ENCODE measurements at regions not wholly inside any gene's neighbourhood (a gene's known extent, or its start where the extent isn't known, plus 50 kb on each side); places are given as distances from the start of the nearest gene placed in this dataset.

DNA sequence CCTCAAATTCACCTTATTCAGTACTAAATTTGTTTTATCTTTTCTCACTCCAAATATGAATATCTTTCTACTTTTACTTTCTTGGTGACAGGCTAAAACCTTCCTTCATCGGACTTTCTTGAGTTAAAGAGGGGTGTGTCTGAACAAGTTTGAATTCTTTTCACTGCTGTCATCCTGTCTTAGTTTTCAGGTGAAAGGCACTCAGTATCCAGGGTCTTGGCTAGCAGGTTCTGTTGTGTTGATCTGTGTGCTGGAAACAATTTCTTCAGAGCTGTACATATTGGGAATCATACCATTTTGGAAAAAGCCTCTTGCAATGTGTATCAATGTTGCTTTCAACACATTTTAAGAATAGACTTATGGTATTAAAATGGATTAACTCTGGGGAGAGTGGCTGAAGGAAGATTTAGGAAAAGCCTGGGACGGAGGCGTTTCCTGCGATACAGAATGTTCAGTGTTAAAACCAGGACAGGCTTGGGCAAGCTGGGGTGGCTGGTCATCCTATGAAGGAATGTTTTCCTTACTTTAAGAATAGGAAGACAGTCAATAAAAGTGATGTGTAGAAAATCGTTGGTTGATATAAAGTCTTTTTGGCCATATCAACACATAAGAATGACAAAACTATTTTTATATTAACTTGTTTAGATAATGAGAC lies 350.7 kb upstream of the SPRED2 start:
- 66 to 67% methylated on average over 5 of the region's 5 CpGs for WGBS, 2 donors
- ATAC-seq, result no peak
- H3K9me3 ChIP-seq, result no peaks in the 10 kb centered on the region

DNA sequence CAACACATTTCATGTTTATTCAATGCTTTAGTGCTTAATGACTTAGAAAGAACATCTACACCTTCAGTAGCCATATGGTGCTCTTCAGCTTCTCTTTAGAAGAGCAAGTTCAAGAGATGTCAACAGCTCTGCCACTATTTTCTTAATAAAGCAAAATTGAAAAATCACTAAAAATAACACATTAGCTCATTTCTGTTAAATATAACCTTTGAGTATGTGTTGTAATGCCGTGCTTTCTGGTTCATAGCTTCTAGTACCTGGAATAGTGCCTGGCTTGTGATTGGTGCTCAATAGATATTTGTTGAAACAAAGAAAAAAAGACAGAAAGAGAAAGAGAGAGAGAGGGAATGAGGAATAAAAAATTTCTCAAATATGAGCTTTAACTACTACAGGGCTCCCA lies 349.8 kb upstream of the SPRED2 start:
- 50 to 63% methylated on average over 1 of the region's 1 CpG for WGBS, 2 donors
- Histone ChIP-seq H3K36me3 (replicated peaks in 1 of 2; ENCODE audit: insufficient read depth in 1 of 2, low read depth in 2 of 2) (no peaks in the 10 kb centered on the region), H3K9me3 (no peaks in the 10 kb centered on the region)

More for the DNA sequence above, 350.7 kb upstream of the SPRED2 start:
- no peaks in the 10 kb centered on the region for H3K4me1 ChIP-seq
- intact Hi-C loops (cut with DNase I), result no loop called here
- DNase-seq, result no peak
- no peak overlapping the region for H3K4me3 ChIP-seq
- TF ChIP-seq POLR2A (IDR thresholded peaks at IDR 0.05), result no peak
- TF ChIP-seq, protein P1, sequence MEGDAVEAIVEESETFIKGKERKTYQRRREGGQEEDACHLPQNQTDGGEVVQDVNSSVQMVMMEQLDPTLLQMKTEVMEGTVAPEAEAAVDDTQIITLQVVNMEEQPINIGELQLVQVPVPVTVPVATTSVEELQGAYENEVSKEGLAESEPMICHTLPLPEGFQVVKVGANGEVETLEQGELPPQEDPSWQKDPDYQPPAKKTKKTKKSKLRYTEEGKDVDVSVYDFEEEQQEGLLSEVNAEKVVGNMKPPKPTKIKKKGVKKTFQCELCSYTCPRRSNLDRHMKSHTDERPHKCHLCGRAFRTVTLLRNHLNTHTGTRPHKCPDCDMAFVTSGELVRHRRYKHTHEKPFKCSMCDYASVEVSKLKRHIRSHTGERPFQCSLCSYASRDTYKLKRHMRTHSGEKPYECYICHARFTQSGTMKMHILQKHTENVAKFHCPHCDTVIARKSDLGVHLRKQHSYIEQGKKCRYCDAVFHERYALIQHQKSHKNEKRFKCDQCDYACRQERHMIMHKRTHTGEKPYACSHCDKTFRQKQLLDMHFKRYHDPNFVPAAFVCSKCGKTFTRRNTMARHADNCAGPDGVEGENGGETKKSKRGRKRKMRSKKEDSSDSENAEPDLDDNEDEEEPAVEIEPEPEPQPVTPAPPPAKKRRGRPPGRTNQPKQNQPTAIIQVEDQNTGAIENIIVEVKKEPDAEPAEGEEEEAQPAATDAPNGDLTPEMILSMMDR (IDR thresholded peaks at IDR 0.05), result no peak
- H3K27me3 ChIP-seq, result no peaks in the 10 kb centered on the region
- H3K36me3 ChIP-seq (replicated peaks in 1 of 2; ENCODE audit: insufficient read depth in 1 of 2, low read depth in 2 of 2), result no peaks in the 10 kb centered on the region
- no peak overlapping the region for H3K27ac ChIP-seq

DNA sequence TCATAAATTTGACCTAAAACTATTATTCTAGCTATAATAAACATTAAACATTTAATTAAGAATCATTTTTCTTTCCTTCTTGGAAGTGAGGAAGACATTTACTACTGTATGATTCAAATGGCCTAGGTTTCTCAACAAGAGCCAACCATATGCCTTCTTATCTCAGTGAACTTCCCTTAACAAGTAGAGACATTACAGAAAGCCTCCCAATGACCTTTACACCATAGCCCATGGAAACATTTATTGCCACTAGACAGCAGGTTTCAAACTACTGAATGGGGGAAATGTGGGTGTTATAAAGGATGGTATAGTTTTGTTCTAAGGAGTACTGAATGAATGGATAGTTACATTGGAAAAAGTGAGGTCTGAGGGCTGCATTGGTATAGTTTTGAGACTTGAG lies 349.4 kb upstream of the SPRED2 start:
- intact Hi-C loops (cut with DNase I), result no loop called here
- Histone ChIP-seq H3K27me3 (no peaks in the 10 kb centered on the region), H3K4me1 (no peaks in the 10 kb centered on the region), H3K27ac (no peak overlapping the region), H3K4me3 (no peak overlapping the region), H3K36me3 (replicated peaks in 1 of 2; ENCODE audit: insufficient read depth in 1 of 2, low read depth in 2 of 2) (no peaks in the 10 kb centered on the region), H3K9me3 (no peaks in the 10 kb centered on the region)
- ATAC-seq, result no peak
- no peak for DNase-seq
- TF ChIP-seq, protein P1 (IDR thresholded peaks at IDR 0.05), result no peak
- TF ChIP-seq POLR2A (IDR thresholded peaks at IDR 0.05), result no peak

More for the DNA sequence above, 349.8 kb upstream of the SPRED2 start:
- Histone ChIP-seq H3K4me3 (no peak overlapping the region), H3K4me1 (no peaks in the 10 kb centered on the region), H3K27ac (no peak overlapping the region), H3K27me3 (no peaks in the 10 kb centered on the region)
- intact Hi-C loops (cut with DNase I), result no loop called here
- ATAC-seq (no peak), DNase-seq (no peak)
- TF ChIP-seq, protein P1 (IDR thresholded peaks at IDR 0.05), result no peak
- TF ChIP-seq POLR2A (IDR thresholded peaks at IDR 0.05), result no peak

DNA sequence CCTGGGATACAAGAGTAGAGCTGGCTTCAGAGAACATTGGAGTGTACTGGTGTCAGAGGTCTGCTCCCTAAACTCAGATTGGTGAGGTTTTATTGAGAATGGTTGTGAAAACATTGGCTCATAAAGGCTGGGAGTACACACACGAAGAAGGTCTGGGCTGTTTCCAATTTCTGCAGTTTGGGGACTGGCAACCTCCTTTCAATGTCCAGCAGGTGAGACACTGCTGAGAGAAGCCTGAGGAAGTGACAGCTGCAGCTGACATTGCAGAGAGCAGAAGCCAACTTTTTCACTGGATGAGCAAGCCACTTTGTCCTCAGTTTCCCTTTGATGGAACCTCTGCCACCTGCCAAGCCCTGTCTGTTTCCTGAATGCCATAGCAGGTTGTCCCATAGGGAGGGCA lies 346.6 kb upstream of the SPRED2 start:
- no peak for TF ChIP-seq POLR2A (IDR thresholded peaks at IDR 0.05)
- TF ChIP-seq, protein P1 (IDR thresholded peaks at IDR 0.05), result no peak
- no peak for ATAC-seq
- no peak overlapping the region for H3K4me3 ChIP-seq
- no peak overlapping the region for H3K27ac ChIP-seq
- no peaks in the 10 kb centered on the region for H3K9me3 ChIP-seq
- no peaks in the 10 kb centered on the region for H3K36me3 ChIP-seq (replicated peaks in 1 of 2; ENCODE audit: insufficient read depth in 1 of 2, low read depth in 2 of 2)
- 58 to 65% methylated on average over 1 of the region's 1 CpG for WGBS, 2 donors
- no peak for DNase-seq
- H3K27me3 ChIP-seq, result no peaks in the 10 kb centered on the region
- intact Hi-C loops (cut with DNase I), result no loop called here
- H3K4me1 ChIP-seq, result no peaks in the 10 kb centered on the region

DNA sequence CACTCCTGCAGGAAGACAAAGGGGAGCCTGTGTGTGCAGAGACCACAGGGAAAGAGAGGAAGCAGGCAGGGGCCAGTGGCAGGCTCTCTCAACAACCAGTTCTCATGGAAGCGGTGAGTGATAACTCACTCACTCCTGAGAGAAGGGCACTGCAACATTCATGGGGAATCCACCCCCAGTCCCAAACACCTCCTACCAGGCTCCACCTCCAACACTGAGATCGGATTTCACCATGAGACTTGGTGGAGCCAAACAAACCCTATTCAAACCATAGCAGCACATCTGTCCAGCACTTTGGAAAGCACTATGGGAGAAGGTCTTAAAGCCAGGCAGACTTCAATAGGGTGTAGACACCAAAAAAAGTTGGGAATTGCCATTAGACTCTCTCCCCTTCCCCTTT lies 345.7 kb upstream of the SPRED2 start:
- H3K27ac ChIP-seq, result no peak overlapping the region
- H3K36me3 ChIP-seq (replicated peaks in 1 of 2; ENCODE audit: insufficient read depth in 1 of 2, low read depth in 2 of 2), result no peaks in the 10 kb centered on the region
- ATAC-seq (no peak), DNase-seq (no peak)
- no peaks in the 10 kb centered on the region for H3K9me3 ChIP-seq
- H3K4me3 ChIP-seq, result no peak overlapping the region
- WGBS, 2 donors, result 79 to 83% methylated on average over 2 of the region's 2 CpGs
- H3K27me3 ChIP-seq, result no peaks in the 10 kb centered on the region
- intact Hi-C loops (cut with DNase I), result no loop called here
- no peaks in the 10 kb centered on the region for H3K4me1 ChIP-seq
- no peak for TF ChIP-seq POLR2A (IDR thresholded peaks at IDR 0.05)
- TF ChIP-seq, protein P1 (IDR thresholded peaks at IDR 0.05), result no peak
